Stomach (tissue), 4 donors: ENCODE measurements at regions not wholly inside any gene's neighbourhood (a gene's known extent, or its start where the extent isn't known, plus 50 kb on each side); places are given as distances from the start of the nearest gene placed in this dataset.

ENCODE experiments used
- POLR2A ChIP-seq, 4 donors: fragments of 450-650 bp; IDR thresholded peaks; one replicate each; pipeline ENCODE4 v1.6.1; 2016; ENCODE audit warnings: antibody characterized with exemption in 4 of 4, control low read depth in 2 of 4, mild to moderate bottlenecking in 1 of 4, moderate library complexity in 1 of 4
- POLR2AphosphoS5 ChIP-seq, 3 donors: sonication (generic); formaldehyde crosslinking; IDR thresholded peaks; one replicate each; pipeline ENCODE4 v1.6.1; 2016; ENCODE audit warnings: antibody characterized with exemption in 3 of 3

- TF ChIP-seq POLR2AphosphoS5 (IDR thresholded peaks at IDR 0.05) (no peak), POLR2A (IDR thresholded peaks at IDR 0.05) (no peak)
Measured at GRCh38 chr2:105567996-105568494, 169.2 kb upstream of the FHL2 start.
